A673 (cell line): ENCODE measurements at regions not wholly inside any gene's neighbourhood (a gene's known extent, or its start where the extent isn't known, plus 50 kb on each side); places are given as distances from the start of the nearest gene placed in this dataset.

Source experiments
- BruUV-seq: library from RNA; stranded (reverse); fragments of 400-500 nt; replicated peaks from 2 replicates; lab custom pipeline; 2021; lab: Mats Ljungman, UMichigan
- CTCF ChIA-PET: fragments of 300-600 bp; sonication (Branson Sonifier 250); formaldehyde crosslinking; loops from one replicate; lab custom pipeline; 2022; ENCODE audit warnings: antibody characterized with exemption; lab: Charles Lee
- POLR2A ChIA-PET: fragments of 300-600 bp; sonication (Branson Sonifier 250); formaldehyde crosslinking; loops from one replicate; lab custom pipeline; 2022; ENCODE audit warnings: antibody characterized with exemption; ENCODE audit not compliant: low non-redundant PET; lab: Charles Lee
- DNase-seq: peaks from one replicate; pipeline ENCODE4 v3.0.0-alpha.2; 2015; ENCODE audit warnings: low spot score
- H3K27ac ChIP-seq: fragments of 200-600 bp; sonication (generic); 2 replicates; pipeline ENCODE4 v1.5.1; 2016; ENCODE audit warnings: mixed run types, low read depth, mild to moderate bottlenecking, mixed read lengths, antibody characterized with exemption, low read length; ENCODE audit not compliant: poor library complexity, severe bottlenecking
- H3K27me3 ChIP-seq: fragments of 200-600 bp; sonication (generic); replicated peaks from 2 replicates; pipeline ENCODE4 v1.6.1; 2017; ENCODE audit warnings: mixed run types, low read depth, mild to moderate bottlenecking, mixed read lengths, antibody characterized with exemption, low read length; ENCODE audit not compliant: insufficient read depth, poor library complexity
- H3K36me3 ChIP-seq: fragments of 200-600 bp; sonication (generic); 2 replicates; pipeline ENCODE4 v1.6.1; 2016; ENCODE audit warnings: mixed run types, mild to moderate bottlenecking, mixed read lengths, antibody characterized with exemption, low read length; ENCODE audit not compliant: insufficient read depth, poor library complexity, severe bottlenecking
- H3K4me1 ChIP-seq: fragments of 200-600 bp; sonication (generic); 2 replicates; pipeline ENCODE4 v1.6.1; 2017; ENCODE audit warnings: mixed run types, mild to moderate bottlenecking, mixed read lengths, antibody characterized with exemption, low read length; ENCODE audit not compliant: insufficient read depth, poor library complexity, severe bottlenecking
- H3K4me3 ChIP-seq: fragments of 200-600 bp; sonication (generic); 2 replicates; pipeline ENCODE4 v1.5.1; 2016; ENCODE audit warnings: low read depth, mixed run types, mild to moderate bottlenecking, mixed read lengths, low read length; ENCODE audit not compliant: poor library complexity, severe bottlenecking
- H3K9me3 ChIP-seq: fragments of 200-600 bp; sonication (generic); 2 replicates; pipeline ENCODE4 v1.6.1; 2016; ENCODE audit warnings: mixed run types, low read depth, mild to moderate bottlenecking, mixed read lengths, antibody characterized with exemption, low read length; ENCODE audit not compliant: poor library complexity, severe bottlenecking
- CTCF ChIP-seq: fragments of 300-800, 200-600 bp; sonication (generic); conservative IDR thresholded peaks from 2 replicates; pipeline ENCODE4 v1.5.1; 2017; ENCODE audit warnings: low read depth, mild to moderate bottlenecking, antibody characterized with exemption, low read length, moderate library complexity, mixed read lengths
- EZH2 ChIP-seq: fragments of 200-600 bp; sonication (generic); IDR thresholded peaks from 2 replicates; pipeline ENCODE4 v1.6.1; 2017; ENCODE audit warnings: borderline replicate concordance, low read depth, mild to moderate bottlenecking, mixed read lengths, antibody characterized with exemption, low read length; ENCODE audit not compliant: poor library complexity, severe bottlenecking
- intact Hi-C: fragments of 100-400 bp; cut with micrococcal nuclease; formaldehyde crosslinking; loops from one replicate; pipeline ENCODE4 v1.10.0; 2022; ENCODE audit not compliant: unreplicated experiment

- TF ChIP-seq CTCF, result peak; percentile 51; the same call in 1 of the 2 replicates
- no peak for TF ChIP-seq EZH2
- intact Hi-C loops, result loop anchor here (5.0 to 10.0 kb wide), 2 partner anchors 624 to 766 kb away; no protein-coding TSS in a partner anchor
- peak; percentile 19 for DNase-seq
- Histone ChIP-seq H3K27ac (no peak overlapping the region), H3K4me3 (no peak overlapping the region), H3K27me3 (peaks cover 18% of the 10 kb centered on the region), H3K36me3 (no peaks in the 10 kb centered on the region), H3K9me3 (no peaks in the 10 kb centered on the region), H3K4me1 (no peaks in the 10 kb centered on the region)
- BruUV-seq, result no TSS peak
- POLR2A ChIA-PET, result no interaction called here
- CTCF ChIA-PET, result interaction anchor here (0.7 to 1.0 kb wide), 2 partner anchors 11 to 625 kb away, joined by 4 read pairs; no protein-coding TSS in a partner anchor
Measured at GRCh38 chr13:47598340-47598911, 402.6 kb downstream of the SUCLA2 start.

DNA sequence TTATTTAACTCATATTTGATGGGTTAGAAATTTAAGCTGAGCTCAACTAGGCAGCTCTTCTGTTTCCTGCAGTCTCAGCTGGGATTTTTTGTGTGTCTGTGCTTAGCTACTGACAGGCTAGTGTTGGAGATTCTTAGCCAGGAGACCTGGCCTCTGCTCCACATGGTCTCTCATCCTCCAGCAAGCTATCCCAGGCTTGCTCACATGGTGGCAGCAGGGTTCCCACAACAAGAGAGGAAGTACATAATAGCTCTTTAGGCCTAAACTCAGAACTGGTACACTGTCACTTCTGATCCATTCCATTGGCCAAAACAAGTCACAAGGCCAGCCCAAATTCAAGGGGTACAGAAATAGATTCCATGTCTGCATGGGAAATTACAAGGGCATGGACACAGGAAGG, 406.2 kb downstream of the SUCLA2 start:
- ChIA-PET POLR2A (no interaction called here), CTCF (no interaction called here)
- Histone ChIP-seq H3K27me3 (peaks cover 4% of the 10 kb centered on the region), H3K9me3 (no peaks in the 10 kb centered on the region), H3K4me1 (no peaks in the 10 kb centered on the region), H3K4me3 (no peak overlapping the region), H3K27ac (no peak overlapping the region), H3K36me3 (no peaks in the 10 kb centered on the region)
- intact Hi-C loops, result loop anchor here (5.0 to 10.0 kb wide), 2 partner anchors 620 to 763 kb away; no protein-coding TSS in a partner anchor
- TF ChIP-seq EZH2, result no peak
- TF ChIP-seq CTCF, result 0 out of 2 replicates have a peak, but pooled peaks have one; percentile 13
- no peak for DNase-seq
- BruUV-seq, result no TSS peak

DNA sequence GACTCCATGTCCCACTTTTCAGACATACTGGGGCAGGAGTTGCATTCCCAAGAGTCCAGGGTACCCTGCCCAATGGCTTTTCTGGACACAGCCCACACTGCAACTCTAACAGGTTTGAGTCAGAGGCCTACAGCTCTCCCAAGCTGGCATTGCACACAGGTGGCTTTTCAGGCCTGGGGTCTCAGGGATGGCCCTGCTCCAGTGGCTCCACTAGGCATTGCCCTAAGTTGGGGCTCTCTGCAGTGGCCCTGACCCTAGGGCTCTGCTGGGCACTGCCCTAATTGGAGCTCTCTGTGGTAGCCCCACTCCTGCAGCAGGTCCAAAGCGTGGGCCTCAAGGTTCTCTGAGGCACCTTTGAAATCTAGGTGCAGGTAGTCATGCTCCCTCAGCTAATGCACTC, 408.8 kb downstream of the SUCLA2 start:
- H3K27me3 ChIP-seq, result no peaks in the 10 kb centered on the region
- CTCF ChIA-PET, result no interaction called here
- intact Hi-C loops, result loop anchor here (10.0 kb wide), 1 partner anchor 617 kb away; no protein-coding TSS in a partner anchor
- H3K36me3 ChIP-seq, result no peaks in the 10 kb centered on the region
- no peaks in the 10 kb centered on the region for H3K9me3 ChIP-seq
- DNase-seq, result no peak
- no peaks in the 10 kb centered on the region for H3K4me1 ChIP-seq
- TF ChIP-seq CTCF, result no peak
- no peak for TF ChIP-seq EZH2
- no peak overlapping the region for H3K27ac ChIP-seq
- H3K4me3 ChIP-seq, result no peak overlapping the region
- POLR2A ChIA-PET, result no interaction called here
- BruUV-seq, result no TSS peak
